ENCODE measurements at regions not wholly inside any gene's neighbourhood (a gene's known extent, or its start where the extent isn't known, plus 50 kb on each side); places are given as distances from the start of the nearest gene placed in this dataset.

GRCh38 chr21:22062472-22063139 is 1064.4 kb downstream of the NCAM2 start:
- peaks cover 9% of the 10 kb centered on the region; the same call in 1 of the 2 replicates for H3K9me3 Mint-ChIP-seq
- no peak for ATAC-seq
- H3K4me3 Mint-ChIP-seq: no peak overlapping the region
- no peak for DNase-seq (ENCODE audit: low spot score)
- ChIA-PET CTCF (interaction anchor here (1.0 kb wide), 1 partner anchor 141 kb away, joined by 3 read pairs; no protein-coding TSS in a partner anchor), POLR2A (no interaction called here)
- no peak overlapping the region for H3K27ac Mint-ChIP-seq
- no peaks in the 10 kb centered on the region for H3K27me3 Mint-ChIP-seq (ENCODE audit: low read depth)
- H3K36me3 Mint-ChIP-seq: no peaks in the 10 kb centered on the region
- H3K4me1 Mint-ChIP-seq: no peaks in the 10 kb centered on the region
- TF ChIP-seq ZNF416 (CRISPR knock-in tag; IDR thresholded peaks at IDR 0.05): no peak
- no peak for TF ChIP-seq ZNF219 (CRISPR knock-in tag; IDR thresholded peaks at IDR 0.05; ENCODE audit: borderline replicate concordance)
- TF ChIP-seq ETV6 (CRISPR knock-in tag; IDR thresholded peaks at IDR 0.05): no peak
- no peak for TF ChIP-seq NFATC4 (CRISPR knock-in tag; IDR thresholded peaks at IDR 0.05)
- no peak for TF ChIP-seq E2F1 (CRISPR knock-in tag; IDR thresholded peaks at IDR 0.05)
- no peak for TF ChIP-seq NFYB (CRISPR knock-in tag; conservative IDR thresholded peaks at IDR 0.05; ENCODE audit: low read depth)
- no peak for TF ChIP-seq SMAD3 (CRISPR knock-in tag; IDR thresholded peaks at IDR 0.05; ENCODE audit: borderline replicate concordance)
- TF ChIP-seq ZNF232 (CRISPR knock-in tag; IDR thresholded peaks at IDR 0.05): no peak
- no peak for TF ChIP-seq ZNF121 (CRISPR knock-in tag; IDR thresholded peaks at IDR 0.05)
- no peak for TF ChIP-seq ZBTB43 (CRISPR knock-in tag; IDR thresholded peaks at IDR 0.05)
- no peak for TF ChIP-seq TEAD4 (CRISPR knock-in tag; IDR thresholded peaks at IDR 0.05)
- no peak for TF ChIP-seq HMGA2 (CRISPR knock-in tag; IDR thresholded peaks at IDR 0.05)
- TF ChIP-seq ATF3 (CRISPR knock-in tag; conservative IDR thresholded peaks at IDR 0.05): no peak

GRCh38 chr21:22063140-22063539 is 1064.9 kb downstream of the NCAM2 start:
- Mint-ChIP-seq H3K4me1 (no peaks in the 10 kb centered on the region), H3K9me3 (peaks cover 9% of the 10 kb centered on the region; the same call in 1 of the 2 replicates), H3K27ac (no peak overlapping the region), H3K27me3 (ENCODE audit: low read depth) (no peaks in the 10 kb centered on the region), H3K36me3 (no peaks in the 10 kb centered on the region), H3K4me3 (no peak overlapping the region)
- TF ChIP-seq MXD4 (CRISPR knock-in tag; IDR thresholded peaks at IDR 0.05; ENCODE audit: borderline replicate concordance): no peak
- TF ChIP-seq ELF4 (CRISPR knock-in tag; IDR thresholded peaks at IDR 0.05; ENCODE audit: low read depth): no peak
- no peak for TF ChIP-seq FOXP1 (CRISPR knock-in tag; IDR thresholded peaks at IDR 0.05; ENCODE audit: borderline replicate concordance)
- no peak for TF ChIP-seq RORB (CRISPR knock-in tag; IDR thresholded peaks at IDR 0.05)
- no peak for TF ChIP-seq RELA (CRISPR knock-in tag; IDR thresholded peaks at IDR 0.05; ENCODE audit: borderline replicate concordance)
- TF ChIP-seq JUN (CRISPR knock-in tag; IDR thresholded peaks at IDR 0.05): no peak
- no peak for TF ChIP-seq ATF3 (CRISPR knock-in tag; conservative IDR thresholded peaks at IDR 0.05)
- TF ChIP-seq, protein P1, sequence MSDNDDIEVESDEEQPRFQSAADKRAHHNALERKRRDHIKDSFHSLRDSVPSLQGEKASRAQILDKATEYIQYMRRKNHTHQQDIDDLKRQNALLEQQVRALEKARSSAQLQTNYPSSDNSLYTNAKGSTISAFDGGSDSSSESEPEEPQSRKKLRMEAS (CRISPR knock-in tag; IDR thresholded peaks at IDR 0.05): no peak
- no peak for TF ChIP-seq ZBTB43 (CRISPR knock-in tag; IDR thresholded peaks at IDR 0.05)
- TF ChIP-seq IRF2 (CRISPR knock-in tag; IDR thresholded peaks at IDR 0.05; ENCODE audit: borderline replicate concordance, low read depth): no peak
- TF ChIP-seq SP1 (CRISPR knock-in tag; conservative IDR thresholded peaks at IDR 0.05): no peak
- no peak for TF ChIP-seq ZNF317 (CRISPR knock-in tag; IDR thresholded peaks at IDR 0.05; ENCODE audit: borderline replicate concordance, low read depth)
- no peak for TF ChIP-seq KAT7 (CRISPR knock-in tag; IDR thresholded peaks at IDR 0.05; ENCODE audit: borderline replicate concordance)
- TF ChIP-seq IRF1 (CRISPR knock-in tag; IDR thresholded peaks at IDR 0.05): no peak
- no peak for TF ChIP-seq ZNF671 (CRISPR knock-in tag; IDR thresholded peaks at IDR 0.05)
- no peak for TF ChIP-seq SOX15 (CRISPR knock-in tag; IDR thresholded peaks at IDR 0.05)
- TF ChIP-seq EMX1 (CRISPR knock-in tag; IDR thresholded peaks at IDR 0.05): no peak
- TF ChIP-seq, protein P2, sequence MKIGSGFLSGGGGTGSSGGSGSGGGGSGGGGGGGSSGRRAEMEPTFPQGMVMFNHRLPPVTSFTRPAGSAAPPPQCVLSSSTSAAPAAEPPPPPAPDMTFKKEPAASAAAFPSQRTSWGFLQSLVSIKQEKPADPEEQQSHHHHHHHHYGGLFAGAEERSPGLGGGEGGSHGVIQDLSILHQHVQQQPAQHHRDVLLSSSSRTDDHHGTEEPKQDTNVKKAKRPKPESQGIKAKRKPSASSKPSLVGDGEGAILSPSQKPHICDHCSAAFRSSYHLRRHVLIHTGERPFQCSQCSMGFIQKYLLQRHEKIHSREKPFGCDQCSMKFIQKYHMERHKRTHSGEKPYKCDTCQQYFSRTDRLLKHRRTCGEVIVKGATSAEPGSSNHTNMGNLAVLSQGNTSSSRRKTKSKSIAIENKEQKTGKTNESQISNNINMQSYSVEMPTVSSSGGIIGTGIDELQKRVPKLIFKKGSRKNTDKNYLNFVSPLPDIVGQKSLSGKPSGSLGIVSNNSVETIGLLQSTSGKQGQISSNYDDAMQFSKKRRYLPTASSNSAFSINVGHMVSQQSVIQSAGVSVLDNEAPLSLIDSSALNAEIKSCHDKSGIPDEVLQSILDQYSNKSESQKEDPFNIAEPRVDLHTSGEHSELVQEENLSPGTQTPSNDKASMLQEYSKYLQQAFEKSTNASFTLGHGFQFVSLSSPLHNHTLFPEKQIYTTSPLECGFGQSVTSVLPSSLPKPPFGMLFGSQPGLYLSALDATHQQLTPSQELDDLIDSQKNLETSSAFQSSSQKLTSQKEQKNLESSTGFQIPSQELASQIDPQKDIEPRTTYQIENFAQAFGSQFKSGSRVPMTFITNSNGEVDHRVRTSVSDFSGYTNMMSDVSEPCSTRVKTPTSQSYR (CRISPR knock-in tag; IDR thresholded peaks at IDR 0.05): no peak
- DNase-seq (ENCODE audit: low spot score) (no peak), ATAC-seq (no peak)
- CTCF ChIA-PET: no interaction called here
- POLR2A ChIA-PET: no interaction called here

Data from WTC11 (cell line).